Caco-2 (cell line): ENCODE measurements at regions not wholly inside any gene's neighbourhood (a gene's known extent, or its start where the extent isn't known, plus 50 kb on each side); places are given as distances from the start of the nearest gene placed in this dataset.

ENCODE experiments used
- BruUV-seq: library from RNA; stranded (reverse); fragments of 400-500 nt; replicated peaks from 2 replicates; lab custom pipeline; 2021; lab: Mats Ljungman, UMichigan
- CTCF ChIA-PET: fragments of 300-600 bp; sonication (Branson Sonifier 250); formaldehyde crosslinking; loops from one replicate; lab custom pipeline; 2022; ENCODE audit warnings: antibody characterized with exemption; lab: Charles Lee
- POLR2A ChIA-PET: fragments of 300-600 bp; sonication (Branson Sonifier 250); formaldehyde crosslinking; loops from one replicate; lab custom pipeline; 2022; ENCODE audit warnings: antibody characterized with exemption; lab: Charles Lee
- DNase-seq, 2 experiments: peaks; one replicate each; pipeline versions ENCODE4 v3.0.0 to v3.0.0-alpha.2; 2020 to 2022
- H3K27me3 ChIP-seq: replicated peaks from 2 replicates; pipeline ENCODE4 v1.6.0; 2011; ENCODE audit warnings: low read length; ENCODE audit not compliant: control insufficient read depth, insufficient read depth
- H3K36me3 ChIP-seq: 2 replicates; pipeline ENCODE4 v1.5.1; 2011; ENCODE audit warnings: low read length; ENCODE audit not compliant: control insufficient read depth, insufficient read depth
- H3K4me1 ChIP-seq: fragments of 250-450 bp; sonication (Bioruptor Pico); 2 replicates; pipeline ENCODE4 v1.5.1; 2020; ENCODE audit warnings: mild to moderate bottlenecking
- H3K4me3 ChIP-seq: 2 replicates; pipeline ENCODE4 v1.5.1; 2011; ENCODE audit warnings: low read depth, mild to moderate bottlenecking, control low read depth, low read length
- H3K9me3 ChIP-seq: fragments of 250-450 bp; sonication (Bioruptor Pico); 2 replicates; pipeline ENCODE4 v1.5.1; 2020; ENCODE audit warnings: mild to moderate bottlenecking, moderate library complexity
- H3K27ac Mint-ChIP-seq: one replicate; pipeline ENCODE4 v1.8.0; 2022; ENCODE audit warnings: mixed read lengths; ENCODE audit not compliant: unreplicated experiment
- H3K27me3 Mint-ChIP-seq: one replicate; pipeline ENCODE4 v1.8.0; 2022; ENCODE audit warnings: mixed read lengths; ENCODE audit not compliant: insufficient read depth, unreplicated experiment
- H3K36me3 Mint-ChIP-seq: one replicate; pipeline ENCODE4 v1.8.0; 2022; ENCODE audit warnings: mild to moderate bottlenecking, mixed read lengths; ENCODE audit not compliant: insufficient read depth, unreplicated experiment
- H3K4me1 Mint-ChIP-seq: one replicate; pipeline ENCODE4 v1.8.0; 2022; ENCODE audit warnings: low read depth, mixed read lengths; ENCODE audit not compliant: unreplicated experiment
- H3K4me3 Mint-ChIP-seq: one replicate; pipeline ENCODE4 v1.8.0; 2022; ENCODE audit warnings: mild to moderate bottlenecking, moderate library complexity, mixed read lengths; ENCODE audit not compliant: unreplicated experiment
- H3K9me3 Mint-ChIP-seq: one replicate; pipeline ENCODE4 v1.8.0; 2022; ENCODE audit warnings: mixed read lengths; ENCODE audit not compliant: unreplicated experiment
- intact Hi-C: fragments of 100-400 bp; cut with micrococcal nuclease; formaldehyde crosslinking; loops from one replicate; pipeline ENCODE4 v1.10.0; 2022; ENCODE audit not compliant: unreplicated experiment
- TF ChIP-seq, protein P1 (sequence below), 2 experiments: fragments of 200-600 bp in 1 of 2; IDR thresholded peaks; 1 replicate in 1 of 2; 2 replicates in 1 of 2; pipeline versions ENCODE4 v1.5.1 to v1.8.0; 2011 to 2022; ENCODE audit warnings: antibody characterized with exemption in 1 of 2, control low read depth in 1 of 2, inconsistent platforms in 1 of 2, low read depth in 1 of 2, low read length in 1 of 2, mild to moderate bottlenecking in 1 of 2, moderate library complexity in 1 of 2; ENCODE audit not compliant: insufficient read depth in 1 of 2, severe bottlenecking in 1 of 2, unreplicated experiment in 1 of 2

DNA sequence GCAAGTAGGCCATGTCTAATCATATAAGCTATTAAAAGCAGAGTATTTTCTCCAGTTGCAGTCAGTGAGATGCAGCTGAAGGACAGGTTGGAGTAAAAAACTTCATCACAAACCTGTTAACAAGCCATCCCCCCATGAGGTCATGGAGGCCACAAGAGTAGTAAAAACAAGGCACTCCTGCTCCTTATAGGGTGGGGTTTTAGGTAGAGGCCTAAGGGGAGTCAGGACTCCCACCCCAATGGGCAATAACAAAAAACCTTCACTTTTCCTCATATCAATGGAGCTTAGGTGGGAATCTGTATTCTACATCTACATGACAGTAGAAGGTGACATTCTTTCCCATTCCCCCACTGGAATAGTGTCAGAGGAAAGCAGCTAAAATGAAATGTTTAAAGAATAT is 428.1 kb upstream of the KHDRBS2 start:
- TF ChIP-seq, protein P1, sequence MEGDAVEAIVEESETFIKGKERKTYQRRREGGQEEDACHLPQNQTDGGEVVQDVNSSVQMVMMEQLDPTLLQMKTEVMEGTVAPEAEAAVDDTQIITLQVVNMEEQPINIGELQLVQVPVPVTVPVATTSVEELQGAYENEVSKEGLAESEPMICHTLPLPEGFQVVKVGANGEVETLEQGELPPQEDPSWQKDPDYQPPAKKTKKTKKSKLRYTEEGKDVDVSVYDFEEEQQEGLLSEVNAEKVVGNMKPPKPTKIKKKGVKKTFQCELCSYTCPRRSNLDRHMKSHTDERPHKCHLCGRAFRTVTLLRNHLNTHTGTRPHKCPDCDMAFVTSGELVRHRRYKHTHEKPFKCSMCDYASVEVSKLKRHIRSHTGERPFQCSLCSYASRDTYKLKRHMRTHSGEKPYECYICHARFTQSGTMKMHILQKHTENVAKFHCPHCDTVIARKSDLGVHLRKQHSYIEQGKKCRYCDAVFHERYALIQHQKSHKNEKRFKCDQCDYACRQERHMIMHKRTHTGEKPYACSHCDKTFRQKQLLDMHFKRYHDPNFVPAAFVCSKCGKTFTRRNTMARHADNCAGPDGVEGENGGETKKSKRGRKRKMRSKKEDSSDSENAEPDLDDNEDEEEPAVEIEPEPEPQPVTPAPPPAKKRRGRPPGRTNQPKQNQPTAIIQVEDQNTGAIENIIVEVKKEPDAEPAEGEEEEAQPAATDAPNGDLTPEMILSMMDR (IDR thresholded peaks at IDR 0.05; ENCODE audit: insufficient read depth in 1 of 2, low read depth in 1 of 2, low read length in 1 of 2, severe bottlenecking in 1 of 2, unreplicated experiment in 1 of 2): no peak
- Histone ChIP-seq H3K36me3 (no peaks in the 10 kb centered on the region), H3K4me1 (no peaks in the 10 kb centered on the region), H3K27me3 (no peaks in the 10 kb centered on the region), H3K9me3 (no peaks in the 10 kb centered on the region), H3K4me3 (no peak overlapping the region)
- intact Hi-C loops: no loop called here
- DNase-seq: no peak
- POLR2A ChIA-PET: no interaction called here
- BruUV-seq: no TSS peak
- Mint-ChIP-seq H3K9me3 (no peaks in the 10 kb centered on the region), H3K27me3 (no peaks in the 10 kb centered on the region), H3K27ac (no peak overlapping the region), H3K4me3 (no peak overlapping the region), H3K36me3 (no peaks in the 10 kb centered on the region), H3K4me1 (no peaks in the 10 kb centered on the region)
- CTCF ChIA-PET: no interaction called here

DNA sequence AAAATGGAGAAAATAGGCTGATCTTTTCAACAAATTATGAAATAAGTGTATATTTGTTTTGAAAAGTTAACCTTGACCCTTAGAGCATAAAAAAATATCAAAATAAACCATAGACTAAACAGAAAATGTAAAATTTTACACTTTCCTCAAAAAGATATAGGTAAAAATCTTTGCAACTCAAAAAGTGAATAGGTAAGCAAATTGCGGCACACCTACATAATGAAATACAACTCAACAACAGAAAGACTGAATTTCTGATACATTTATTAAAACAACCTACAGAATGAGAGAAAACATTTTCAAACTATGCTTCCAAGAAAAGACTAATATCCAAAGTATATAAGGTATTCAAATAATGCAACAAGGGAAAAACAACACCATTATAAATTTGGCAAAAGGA is 425.7 kb upstream of the KHDRBS2 start:
- H3K27me3 ChIP-seq: no peaks in the 10 kb centered on the region
- no TSS peak for BruUV-seq
- no peaks in the 10 kb centered on the region for H3K27me3 Mint-ChIP-seq
- intact Hi-C loops: no loop called here
- no peaks in the 10 kb centered on the region for H3K9me3 Mint-ChIP-seq
- TF ChIP-seq, protein P1 (IDR thresholded peaks at IDR 0.05; ENCODE audit: insufficient read depth in 1 of 2, low read depth in 1 of 2, low read length in 1 of 2, severe bottlenecking in 1 of 2, unreplicated experiment in 1 of 2): no peak
- no peaks in the 10 kb centered on the region for H3K4me1 ChIP-seq
- no peak for DNase-seq
- no peak overlapping the region for H3K27ac Mint-ChIP-seq
- no peak overlapping the region for H3K4me3 Mint-ChIP-seq
- H3K36me3 ChIP-seq: no peaks in the 10 kb centered on the region
- H3K9me3 ChIP-seq: no peaks in the 10 kb centered on the region
- no peak overlapping the region for H3K4me3 ChIP-seq
- H3K4me1 Mint-ChIP-seq: no peaks in the 10 kb centered on the region
- H3K36me3 Mint-ChIP-seq: no peaks in the 10 kb centered on the region
- POLR2A ChIA-PET: no interaction called here
- CTCF ChIA-PET: no interaction called here

DNA sequence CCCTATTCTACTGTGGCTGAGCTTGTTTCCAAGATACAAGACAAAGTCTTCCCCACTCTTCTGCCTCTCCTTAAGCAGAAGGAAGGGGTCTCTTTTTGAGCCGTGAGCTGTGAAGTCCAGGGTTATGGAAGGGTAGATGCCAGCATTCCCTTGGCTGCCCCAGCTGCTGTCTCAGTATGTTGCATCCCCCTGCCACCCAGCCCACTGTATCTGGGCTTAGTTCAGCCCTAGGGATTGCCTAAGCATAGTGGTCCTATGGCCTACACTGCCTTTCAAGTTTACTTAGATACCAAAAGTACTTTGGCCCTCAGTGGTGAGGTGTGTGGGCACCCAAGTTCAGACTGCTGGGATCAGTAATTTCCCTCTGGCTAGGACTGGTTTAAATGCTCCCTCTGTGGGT is 421.9 kb upstream of the KHDRBS2 start:
- no TSS peak for BruUV-seq
- CTCF ChIA-PET: no interaction called here
- no peaks in the 10 kb centered on the region for H3K36me3 ChIP-seq
- Mint-ChIP-seq H3K27me3 (no peaks in the 10 kb centered on the region), H3K4me1 (no peaks in the 10 kb centered on the region), H3K4me3 (no peak overlapping the region), H3K36me3 (no peaks in the 10 kb centered on the region), H3K27ac (no peak overlapping the region), H3K9me3 (no peaks in the 10 kb centered on the region)
- no peak for DNase-seq
- TF ChIP-seq, protein P1 (IDR thresholded peaks at IDR 0.05; ENCODE audit: insufficient read depth in 1 of 2, low read depth in 1 of 2, low read length in 1 of 2, severe bottlenecking in 1 of 2, unreplicated experiment in 1 of 2): no peak
- no peaks in the 10 kb centered on the region for H3K27me3 ChIP-seq
- H3K9me3 ChIP-seq: no peaks in the 10 kb centered on the region
- intact Hi-C loops: no loop called here
- no peaks in the 10 kb centered on the region for H3K4me1 ChIP-seq
- H3K4me3 ChIP-seq: no peak overlapping the region
- POLR2A ChIA-PET: no interaction called here
